ENCODE measurements at regions not wholly inside any gene's neighbourhood (a gene's known extent, or its start where the extent isn't known, plus 50 kb on each side); places are given as distances from the start of the nearest gene placed in this dataset.
A peak's percentile ranks its signal among the peaks of the same experiment; 100 is the strongest.

GRCh38 chr5:29382780-29383179 is 1810.7 kb upstream of the CDH6 start:
- Histone ChIP-seq H3K9me3 (no peaks in the 10 kb centered on the region), H3K4me1 (no peaks in the 10 kb centered on the region), H3K27ac (peak overlapping the region; percentile 55 to 61), H3K36me3 (ENCODE audit: low read depth, missing control alignments) (no peaks in the 10 kb centered on the region), H3K4me3 (no peak overlapping the region), H3K27me3 (no peaks in the 10 kb centered on the region)
- intact Hi-C loops (cut with DNase I; ENCODE audit: low total_unique reads): no loop called here
- WGBS, 2 donors: 39 to 54% methylated on average over 4 of the region's 4 CpGs
- DNase-seq: peak; percentile 88
- TF ChIP-seq CTCF (IDR thresholded peaks at IDR 0.05) (no peak), POLR2A (IDR thresholded peaks at IDR 0.05) (no peak)

- H3K9me3 ChIP-seq: no peaks in the 10 kb centered on the region
- intact Hi-C loops (cut with DNase I; ENCODE audit: low total_unique reads): no loop called here
- no peak overlapping the region for H3K27ac ChIP-seq
- 0 to 43% methylated on average over 1 of the region's 1 CpG for WGBS, 2 donors
- H3K4me1 ChIP-seq: no peaks in the 10 kb centered on the region
- H3K27me3 ChIP-seq: no peaks in the 10 kb centered on the region
- no peaks in the 10 kb centered on the region for H3K36me3 ChIP-seq (ENCODE audit: low read depth, missing control alignments)
- no peak for TF ChIP-seq CTCF (IDR thresholded peaks at IDR 0.05)
- TF ChIP-seq POLR2A (IDR thresholded peaks at IDR 0.05): no peak
- no peak overlapping the region for H3K4me3 ChIP-seq
- no peak for DNase-seq
Observed at GRCh38 chr5:29380029-29380428, 1813.5 kb upstream of the CDH6 start.

- Histone ChIP-seq H3K4me1 (no peaks in the 10 kb centered on the region), H3K27me3 (no peaks in the 10 kb centered on the region), H3K36me3 (ENCODE audit: low read depth, missing control alignments) (no peaks in the 10 kb centered on the region), H3K9me3 (no peaks in the 10 kb centered on the region), H3K27ac (no peak overlapping the region), H3K4me3 (no peak overlapping the region)
- intact Hi-C loops (cut with DNase I; ENCODE audit: low total_unique reads): no loop called here
- 83 to 91% methylated on average over 5 of the region's 5 CpGs for WGBS, 2 donors
- no peak for TF ChIP-seq POLR2A (IDR thresholded peaks at IDR 0.05)
- TF ChIP-seq CTCF (IDR thresholded peaks at IDR 0.05): no peak
- DNase-seq: no peak
Observed at GRCh38 chr5:29379619-29380018, 1813.9 kb upstream of the CDH6 start.

GRCh38 chr5:29378104-29378503 is 1815.4 kb upstream of the CDH6 start:
- Histone ChIP-seq H3K36me3 (ENCODE audit: low read depth, missing control alignments) (no peaks in the 10 kb centered on the region), H3K27me3 (no peaks in the 10 kb centered on the region), H3K4me1 (no peaks in the 10 kb centered on the region), H3K4me3 (no peak overlapping the region), H3K9me3 (no peaks in the 10 kb centered on the region), H3K27ac (no peak overlapping the region)
- TF ChIP-seq POLR2A (IDR thresholded peaks at IDR 0.05) (no peak), CTCF (IDR thresholded peaks at IDR 0.05) (no peak)
- intact Hi-C loops (cut with DNase I; ENCODE audit: low total_unique reads): no loop called here
- 70 to 82% methylated on average over 5 of the region's 5 CpGs for WGBS, 2 donors
- no peak for DNase-seq

GRCh38 chr5:29370248-29370647 is 1823.2 kb upstream of the CDH6 start:
- H3K9me3 ChIP-seq: no peaks in the 10 kb centered on the region
- H3K4me3 ChIP-seq: no peak overlapping the region
- intact Hi-C loops (cut with DNase I; ENCODE audit: low total_unique reads): no loop called here
- H3K4me1 ChIP-seq: no peaks in the 10 kb centered on the region
- WGBS, 2 donors: 82 to 87% methylated on average over 5 of the region's 5 CpGs
- H3K27me3 ChIP-seq: no peaks in the 10 kb centered on the region
- DNase-seq: no peak
- no peaks in the 10 kb centered on the region for H3K36me3 ChIP-seq (ENCODE audit: low read depth, missing control alignments)
- no peak overlapping the region for H3K27ac ChIP-seq
- no peak for TF ChIP-seq POLR2A (IDR thresholded peaks at IDR 0.05)
- TF ChIP-seq CTCF (IDR thresholded peaks at IDR 0.05): no peak

All from testis (tissue), 2 donors.